ENCODE measurements at regions not wholly inside any gene's neighbourhood (a gene's known extent, or its start where the extent isn't known, plus 50 kb on each side); places are given as distances from the start of the nearest gene placed in this dataset.

DNA sequence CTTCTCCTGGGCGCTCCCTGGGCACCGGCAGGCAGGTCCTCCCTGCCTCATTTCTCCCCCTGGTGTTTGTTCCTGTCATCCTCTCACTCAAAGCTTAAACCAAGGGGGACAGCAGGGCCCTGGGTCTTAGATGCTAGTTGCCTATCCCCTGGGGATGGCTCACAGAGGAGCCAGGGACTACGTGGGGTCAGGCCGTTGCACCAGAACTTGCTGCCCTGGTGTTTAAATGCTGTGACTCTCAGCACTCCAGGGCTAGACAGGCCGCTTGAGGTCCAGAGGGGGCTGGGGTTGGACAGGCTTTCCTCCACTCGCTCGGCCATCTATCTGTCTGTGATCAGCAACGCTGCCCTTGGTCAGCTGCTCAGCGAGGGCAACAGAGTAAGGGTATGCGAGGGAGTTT, 340.3 kb downstream of the CXCL12 start:
- Histone ChIP-seq H3K36me3 (no peaks in the 10 kb centered on the region), H3K4me1 (peaks cover 0 to 19% of the 10 kb centered on the region in 2 donors), H3K9me3 (peaks cover 0 to 2% of the 10 kb centered on the region in 2 donors), H3K27ac (no peak overlapping the region), H3K27me3 (peaks cover 0 to 9% of the 10 kb centered on the region in 2 donors), H3K4me3 (no peak overlapping the region)
- TF ChIP-seq, protein P1, sequence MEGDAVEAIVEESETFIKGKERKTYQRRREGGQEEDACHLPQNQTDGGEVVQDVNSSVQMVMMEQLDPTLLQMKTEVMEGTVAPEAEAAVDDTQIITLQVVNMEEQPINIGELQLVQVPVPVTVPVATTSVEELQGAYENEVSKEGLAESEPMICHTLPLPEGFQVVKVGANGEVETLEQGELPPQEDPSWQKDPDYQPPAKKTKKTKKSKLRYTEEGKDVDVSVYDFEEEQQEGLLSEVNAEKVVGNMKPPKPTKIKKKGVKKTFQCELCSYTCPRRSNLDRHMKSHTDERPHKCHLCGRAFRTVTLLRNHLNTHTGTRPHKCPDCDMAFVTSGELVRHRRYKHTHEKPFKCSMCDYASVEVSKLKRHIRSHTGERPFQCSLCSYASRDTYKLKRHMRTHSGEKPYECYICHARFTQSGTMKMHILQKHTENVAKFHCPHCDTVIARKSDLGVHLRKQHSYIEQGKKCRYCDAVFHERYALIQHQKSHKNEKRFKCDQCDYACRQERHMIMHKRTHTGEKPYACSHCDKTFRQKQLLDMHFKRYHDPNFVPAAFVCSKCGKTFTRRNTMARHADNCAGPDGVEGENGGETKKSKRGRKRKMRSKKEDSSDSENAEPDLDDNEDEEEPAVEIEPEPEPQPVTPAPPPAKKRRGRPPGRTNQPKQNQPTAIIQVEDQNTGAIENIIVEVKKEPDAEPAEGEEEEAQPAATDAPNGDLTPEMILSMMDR (IDR thresholded peaks at IDR 0.05): no peak
- no peak for DNase-seq
- no peak for ATAC-seq
- intact Hi-C loops (cut with DNase I): no loop called here

DNA sequence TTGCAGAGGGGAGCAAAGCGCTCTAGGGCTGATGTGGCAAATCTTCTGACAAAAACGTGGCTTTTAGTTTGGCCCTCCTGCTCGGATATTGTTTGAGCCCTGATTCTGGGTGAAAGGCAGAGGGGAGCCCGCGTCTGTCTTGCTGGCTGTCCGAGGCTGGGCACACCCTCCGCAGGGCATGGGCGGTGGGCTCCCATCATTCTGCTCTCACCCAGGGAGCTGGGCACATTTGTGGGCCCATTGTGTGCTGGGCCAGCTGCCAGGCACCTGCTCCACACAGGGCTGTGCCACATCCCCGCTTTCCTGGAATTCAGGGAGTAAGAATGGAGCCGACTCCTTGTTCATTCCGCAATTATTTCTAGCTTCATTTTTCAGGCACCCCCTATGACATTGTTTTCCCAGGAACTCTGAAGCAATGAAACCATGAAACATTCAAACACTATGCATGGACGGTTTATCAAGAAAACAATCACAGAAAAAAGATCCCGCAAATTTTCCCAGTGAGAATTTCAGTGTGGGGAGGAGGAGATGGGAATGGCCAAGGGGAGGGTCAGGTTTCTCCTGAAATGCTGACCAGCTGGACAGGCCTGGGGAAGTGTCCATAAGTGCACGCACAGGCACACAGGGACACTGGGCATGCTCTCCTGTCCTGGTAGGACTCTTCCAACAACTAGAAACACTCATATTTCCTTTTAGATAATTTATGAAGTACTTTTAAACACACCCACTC, 341.1 kb downstream of the CXCL12 start:
- intact Hi-C loops (cut with DNase I): no loop called here
- ATAC-seq: no peak
- no peak overlapping the region for H3K27ac ChIP-seq

DNA sequence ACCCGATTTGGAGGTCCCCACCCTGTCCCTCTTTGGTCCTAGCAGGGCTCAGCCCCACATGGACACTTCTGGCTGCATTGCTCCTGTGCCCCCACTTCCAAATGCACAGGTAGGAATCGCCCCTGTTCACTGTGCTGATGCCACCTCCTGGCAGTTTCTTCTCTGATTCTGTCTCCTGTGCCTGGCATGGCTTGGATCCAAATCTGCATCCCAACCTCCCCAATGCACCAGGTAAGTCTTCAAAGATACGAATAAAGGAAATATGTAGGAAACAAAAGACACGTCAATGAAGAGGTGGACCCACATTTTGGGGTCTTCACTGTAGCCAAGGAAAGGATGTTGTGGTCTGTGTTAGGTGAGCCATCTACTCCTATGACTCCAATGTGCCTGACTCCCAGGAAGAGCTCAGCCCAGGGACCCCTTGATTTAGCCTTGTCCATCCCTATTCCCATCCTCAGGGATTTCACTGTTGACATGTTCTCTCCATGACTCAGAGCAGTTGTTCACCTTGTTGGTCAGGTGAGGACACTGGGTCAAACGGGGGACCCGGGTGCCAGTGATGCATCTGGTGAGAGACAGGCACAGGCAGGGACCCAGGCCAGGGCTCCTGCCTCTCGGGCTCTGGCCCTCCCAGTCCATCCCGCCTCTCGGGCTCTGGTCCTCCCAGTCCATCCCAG, 341.8 kb downstream of the CXCL12 start:
- peaks cover 0 to 2% of the 10 kb centered on the region in 2 donors for H3K9me3 ChIP-seq
- ATAC-seq: no peak
- no peaks in the 10 kb centered on the region for H3K36me3 ChIP-seq
- intact Hi-C loops (cut with DNase I): no loop called here
- DNase-seq: no peak
- peaks cover 0 to 9% of the 10 kb centered on the region in 2 donors for H3K27me3 ChIP-seq
- no peak overlapping the region for H3K27ac ChIP-seq
- TF ChIP-seq, protein P1 (IDR thresholded peaks at IDR 0.05): no peak
- no peak overlapping the region for H3K4me3 ChIP-seq
- peaks cover 0 to 19% of the 10 kb centered on the region in 2 donors for H3K4me1 ChIP-seq

More for the DNA sequence above, 341.1 kb downstream of the CXCL12 start:
- Histone ChIP-seq H3K4me3 (no peak overlapping the region), H3K36me3 (no peaks in the 10 kb centered on the region), H3K4me1 (peaks cover 0 to 19% of the 10 kb centered on the region in 2 donors), H3K27me3 (peaks cover 0 to 9% of the 10 kb centered on the region in 2 donors), H3K9me3 (peaks cover 0 to 2% of the 10 kb centered on the region in 2 donors)
- TF ChIP-seq, protein P1 (IDR thresholded peaks at IDR 0.05): no peak
- no peak for DNase-seq

DNA sequence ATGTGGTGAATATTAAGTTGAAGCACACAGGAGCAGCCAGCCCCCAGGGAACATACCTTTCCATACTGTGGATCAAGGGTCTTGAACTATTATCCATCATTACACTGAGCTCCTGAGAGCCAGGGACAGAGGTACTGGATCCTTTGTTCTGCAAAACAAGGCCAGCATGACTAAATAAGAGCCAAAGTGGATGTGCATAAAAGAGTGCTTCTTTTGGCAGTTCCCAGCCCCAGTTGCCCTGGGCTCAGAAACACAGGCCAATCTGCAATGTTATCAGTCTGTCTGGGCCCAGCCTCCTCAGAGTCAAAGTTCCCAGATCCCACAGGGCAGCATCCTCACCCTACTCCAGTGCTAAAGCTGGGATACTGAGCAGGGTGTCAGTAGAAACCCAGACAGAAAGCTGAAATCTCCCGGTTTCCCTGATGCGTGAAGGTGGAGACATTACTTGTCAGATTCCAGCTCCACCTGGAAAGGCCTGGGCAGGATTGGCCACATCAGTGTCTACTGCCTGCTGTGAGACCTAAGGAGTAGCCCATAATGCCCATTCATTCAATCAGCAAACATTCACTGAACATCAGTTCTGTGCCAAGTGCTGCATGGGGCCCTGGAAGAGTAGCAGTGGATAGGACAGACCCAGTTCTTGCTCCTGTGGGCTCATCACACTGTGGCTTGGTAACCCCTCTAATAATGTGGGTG, 342.7 kb downstream of the CXCL12 start:
- no peaks in the 10 kb centered on the region for H3K36me3 ChIP-seq
- intact Hi-C loops (cut with DNase I): no loop called here
- H3K27ac ChIP-seq: no peak overlapping the region
- TF ChIP-seq, protein P1 (IDR thresholded peaks at IDR 0.05): no peak
- DNase-seq: no peak
- H3K4me3 ChIP-seq: no peak overlapping the region
- peaks cover 0 to 2% of the 10 kb centered on the region in 2 donors for H3K9me3 ChIP-seq
- H3K4me1 ChIP-seq: peaks cover 0 to 14% of the 10 kb centered on the region in 2 donors
- peaks cover 0 to 6% of the 10 kb centered on the region in 2 donors for H3K27me3 ChIP-seq
- no peak for ATAC-seq

DNA sequence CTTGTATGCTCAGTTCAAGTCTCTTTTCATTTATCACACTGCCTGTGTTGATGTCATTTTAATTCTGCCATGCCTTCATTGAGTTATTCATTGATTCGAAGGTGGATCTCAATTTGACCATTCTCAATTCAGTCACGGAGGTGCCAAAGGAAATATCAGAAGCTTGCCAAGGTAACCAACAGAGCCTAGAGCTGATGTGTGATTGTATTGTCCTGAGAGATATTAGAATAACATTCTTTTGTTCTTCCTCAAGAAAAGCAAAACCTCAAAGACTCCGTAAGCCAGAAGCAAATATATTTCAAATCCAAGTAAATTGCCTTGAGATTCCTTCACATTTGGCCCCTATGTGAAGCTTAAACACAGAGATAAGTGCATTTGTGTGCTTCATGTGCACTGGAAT, 345.3 kb downstream of the CXCL12 start:
- H3K27ac ChIP-seq: no peak overlapping the region
- ATAC-seq: no peak
- no peaks in the 10 kb centered on the region for H3K4me1 ChIP-seq
- no peak for DNase-seq
- TF ChIP-seq, protein P1 (IDR thresholded peaks at IDR 0.05): no peak
- intact Hi-C loops (cut with DNase I): no loop called here
- H3K4me3 ChIP-seq: no peak overlapping the region
- no peaks in the 10 kb centered on the region for H3K36me3 ChIP-seq
- peaks cover 0 to 2% of the 10 kb centered on the region in 2 donors for H3K9me3 ChIP-seq
- H3K27me3 ChIP-seq: no peaks in the 10 kb centered on the region
